GM12892 (cell line): ENCODE measurements at regions not wholly inside any gene's neighbourhood (a gene's known extent, or its start where the extent isn't known, plus 50 kb on each side); places are given as distances from the start of the nearest gene placed in this dataset.

ENCODE experiments used
- POLR2A ChIP-seq: IDR thresholded peaks from 2 replicates; pipeline ENCODE4 v1.6.1; 2011; ENCODE audit warnings: low read depth, low read length, control low read depth
- POLR2AphosphoS5 ChIP-seq: IDR thresholded peaks from 2 replicates; pipeline ENCODE4 v1.6.1; 2011; ENCODE audit warnings: low read depth, low read length, control low read depth
- TAF1 ChIP-seq: IDR thresholded peaks from 2 replicates; pipeline ENCODE4 v1.6.1; 2011; ENCODE audit warnings: low read depth, mild to moderate bottlenecking, control low read depth, low read length, borderline replicate concordance

DNA sequence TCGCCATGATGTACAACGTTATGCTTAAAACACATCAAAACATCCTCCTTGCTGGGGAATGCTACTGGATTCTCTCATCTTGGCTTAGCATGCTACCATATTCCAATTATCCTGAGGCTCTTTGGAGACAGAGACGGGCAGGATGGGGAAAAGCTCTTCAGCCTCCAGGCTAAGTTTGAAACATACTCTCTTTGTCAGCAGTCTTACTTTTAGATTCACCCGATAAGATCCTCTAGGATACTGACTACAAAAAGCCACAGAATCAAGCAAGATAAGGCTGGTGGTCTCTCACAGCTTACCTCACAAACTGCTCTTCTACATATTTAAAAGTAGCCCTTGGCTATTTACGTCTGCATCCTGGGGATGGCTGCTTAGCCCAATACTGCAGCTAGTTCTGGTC is 72.8 kb upstream of the LRCH1 start:
- TF ChIP-seq TAF1, result no peak
- TF ChIP-seq POLR2AphosphoS5, result no peak
- TF ChIP-seq POLR2A, result no peak
